HG02798 (cell line): ENCODE measurements at regions not wholly inside any gene's neighbourhood (a gene's known extent, or its start where the extent isn't known, plus 50 kb on each side); places are given as distances from the start of the nearest gene placed in this dataset.
"Not testable (repeated sequence)": the region's sequence is repeated elsewhere in the genome, so short reads cannot be mapped to it uniquely, and the experiment has no call there.

ENCODE experiments used
- ATAC-seq: cut with Tn5 transposase; IDR thresholded peaks from one replicate; pipeline ENCODE4 v1.9.1; 2021; ENCODE audit warnings: mild to moderate bottlenecking; ENCODE audit not compliant: unreplicated experiment, poor library complexity

- ATAC-seq = no peak
These were observed 382.6 kb downstream of the KCNA4 start for GRCh38 chr11:29634244-29634643.

GRCh38 chr11:29629286-29629685 lies 387.5 kb downstream of the KCNA4 start:
- no peak for ATAC-seq

GRCh38 chr11:29628609-29629008 lies 388.2 kb downstream of the KCNA4 start:
- no peak for ATAC-seq

- no peak for ATAC-seq
These were observed 389.3 kb downstream of the KCNA4 start for GRCh38 chr11:29627541-29627940.

- ATAC-seq = no peak
These were observed 393.6 kb downstream of the KCNA4 start for GRCh38 chr11:29623144-29623722.

- no peak for ATAC-seq
These were observed 400.2 kb downstream of the KCNA4 start for GRCh38 chr11:29616611-29617010.

GRCh38 chr11:29612423-29612822 lies 404.4 kb downstream of the KCNA4 start:
- no peak for ATAC-seq

- no peak for ATAC-seq
These were observed 410.3 kb downstream of the KCNA4 start for GRCh38 chr11:29606330-29607031.

GRCh38 chr11:29600151-29600575 lies 416.7 kb downstream of the KCNA4 start:
- not testable (repeated sequence) for ATAC-seq

GRCh38 chr11:29584342-29584741 lies 432.5 kb downstream of the KCNA4 start:
- ATAC-seq = no peak

- ATAC-seq = no peak
These were observed 438.0 kb downstream of the KCNA4 start for GRCh38 chr11:29578806-29579205.

- ATAC-seq = no peak
These were observed 452.3 kb downstream of the KCNA4 start for GRCh38 chr11:29564486-29564885.

- no peak for ATAC-seq
These were observed 454.6 kb downstream of the KCNA4 start for GRCh38 chr11:29562183-29562582.

- ATAC-seq = no peak
These were observed 462.8 kb downstream of the KCNA4 start for GRCh38 chr11:29553990-29554389.

- ATAC-seq = no peak
These were observed 478.3 kb downstream of the KCNA4 start for GRCh38 chr11:29538339-29539036.

- ATAC-seq = no peak
These were observed 482.0 kb downstream of the KCNA4 start for GRCh38 chr11:29534836-29535235.

GRCh38 chr11:29530961-29531360 lies 485.9 kb downstream of the KCNA4 start:
- no peak for ATAC-seq

GRCh38 chr11:29527391-29527936 lies 489.4 kb downstream of the KCNA4 start:
- ATAC-seq = no peak

GRCh38 chr11:29518389-29519174 lies 498.2 kb downstream of the KCNA4 start:
- ATAC-seq = no peak

GRCh38 chr11:29511394-29511793 lies 505.4 kb downstream of the KCNA4 start:
- ATAC-seq = no peak
